Posterior cingulate gyrus (tissue), 11 donors: ENCODE measurements at regions not wholly inside any gene's neighbourhood (a gene's known extent, or its start where the extent isn't known, plus 50 kb on each side); places are given as distances from the start of the nearest gene placed in this dataset.

ENCODE experiments used
- DNase-seq, 10 donors: peaks; one replicate each; pipeline versions ENCODE4 v3.0.0 to v3.0.0-alpha.2; 2020 to 2021; ENCODE audit warnings: mixed read lengths in 3 of 10
- intact Hi-C: fragments of 100-400 bp; cut with DNase I; formaldehyde crosslinking; loops from one replicate; pipeline ENCODE4 v1.15.1; 2023

- intact Hi-C loops = no loop called here
- DNase-seq = no peak
These were observed 1613.7 kb upstream of the MIR17HG start for GRCh38 chr13:89733829-89734228.

GRCh38 chr13:89737051-89737450 lies 1610.4 kb upstream of the MIR17HG start:
- no peak for DNase-seq
- intact Hi-C loops = no loop called here

- DNase-seq = no peak
- intact Hi-C loops = no loop called here
These were observed 1609.4 kb upstream of the MIR17HG start for GRCh38 chr13:89738072-89738471.

GRCh38 chr13:89740994-89741685 lies 1606.3 kb upstream of the MIR17HG start:
- intact Hi-C loops = no loop called here
- peak in 3 of 10 donors; percentile 54 to 59 (median 57) for DNase-seq

GRCh38 chr13:89746554-89746953 lies 1600.9 kb upstream of the MIR17HG start:
- DNase-seq = no peak
- intact Hi-C loops = no loop called here

GRCh38 chr13:89748716-89749115 lies 1598.8 kb upstream of the MIR17HG start:
- no peak for DNase-seq
- intact Hi-C loops = no loop called here

GRCh38 chr13:89749888-89750287 lies 1597.6 kb upstream of the MIR17HG start:
- DNase-seq = no peak
- intact Hi-C loops = no loop called here

GRCh38 chr13:89750371-89750770 lies 1597.1 kb upstream of the MIR17HG start:
- intact Hi-C loops = no loop called here
- DNase-seq = no peak

GRCh38 chr13:89751432-89751930 lies 1596.0 kb upstream of the MIR17HG start:
- intact Hi-C loops = no loop called here

GRCh38 chr13:89752394-89752793 lies 1595.1 kb upstream of the MIR17HG start:
- intact Hi-C loops = no loop called here
- no peak for DNase-seq

More at GRCh38 chr13:89751432-89751930, 1596.0 kb upstream of the MIR17HG start:
- DNase-seq = no peak

GRCh38 chr13:89755729-89756492 lies 1591.6 kb upstream of the MIR17HG start:
- intact Hi-C loops = no loop called here
- no peak for DNase-seq

GRCh38 chr13:89763005-89763404 lies 1584.5 kb upstream of the MIR17HG start:
- intact Hi-C loops = no loop called here
- no peak for DNase-seq

GRCh38 chr13:89783221-89783755 lies 1564.2 kb upstream of the MIR17HG start:
- DNase-seq = peak in 2 of 10 donors; percentile 62 to 70
- intact Hi-C loops = no loop called here

GRCh38 chr13:89784161-89784809 lies 1563.2 kb upstream of the MIR17HG start:
- intact Hi-C loops = no loop called here
- DNase-seq = peak in 3 of 10 donors; percentile 60 to 73 (median 60)

- DNase-seq = no peak
These were observed 1561.0 kb upstream of the MIR17HG start for GRCh38 chr13:89786531-89786930.

GRCh38 chr13:89790696-89791095 lies 1556.8 kb upstream of the MIR17HG start:
- intact Hi-C loops = no loop called here
- DNase-seq = no peak

More at GRCh38 chr13:89786531-89786930, 1561.0 kb upstream of the MIR17HG start:
- intact Hi-C loops = no loop called here

- intact Hi-C loops = no loop called here
- no peak for DNase-seq
These were observed 1555.4 kb upstream of the MIR17HG start for GRCh38 chr13:89791971-89792630.

- intact Hi-C loops = no loop called here
- DNase-seq = no peak
These were observed 1551.3 kb upstream of the MIR17HG start for GRCh38 chr13:89796196-89796595.

- DNase-seq = no peak
- intact Hi-C loops = no loop called here
These were observed 1543.6 kb upstream of the MIR17HG start for GRCh38 chr13:89803839-89804238.

- intact Hi-C loops = no loop called here
- DNase-seq = no peak
These were observed 1540.9 kb upstream of the MIR17HG start for GRCh38 chr13:89806594-89806993.
